HFF-Myc (cell line): ENCODE measurements at regions not wholly inside any gene's neighbourhood (a gene's known extent, or its start where the extent isn't known, plus 50 kb on each side); places are given as distances from the start of the nearest gene placed in this dataset.

Experiments
- DNase-seq: peaks from one replicate; pipeline ENCODE4 v3.0.0-alpha.2; 2011; ENCODE audit warnings: low read depth; ENCODE audit errors: extremely low read depth
- H3K4me3 ChIP-seq: replicated peaks from 2 replicates; pipeline ENCODE4 v1.5.1; 2011; ENCODE audit warnings: low read depth, mild to moderate bottlenecking, control low read depth, low read length
- TF ChIP-seq, protein P1 (sequence below): IDR thresholded peaks from 2 replicates; pipeline ENCODE4 v1.5.1; 2012; ENCODE audit warnings: mild to moderate bottlenecking, low read depth, low read length, control low read depth; ENCODE audit errors: missing control alignments

GRCh38 chr6:12653486-12653885, 63.1 kb upstream of the PHACTR1 start:
- no peak for DNase-seq
- H3K4me3 ChIP-seq = no peak overlapping the region
- TF ChIP-seq, protein P1, sequence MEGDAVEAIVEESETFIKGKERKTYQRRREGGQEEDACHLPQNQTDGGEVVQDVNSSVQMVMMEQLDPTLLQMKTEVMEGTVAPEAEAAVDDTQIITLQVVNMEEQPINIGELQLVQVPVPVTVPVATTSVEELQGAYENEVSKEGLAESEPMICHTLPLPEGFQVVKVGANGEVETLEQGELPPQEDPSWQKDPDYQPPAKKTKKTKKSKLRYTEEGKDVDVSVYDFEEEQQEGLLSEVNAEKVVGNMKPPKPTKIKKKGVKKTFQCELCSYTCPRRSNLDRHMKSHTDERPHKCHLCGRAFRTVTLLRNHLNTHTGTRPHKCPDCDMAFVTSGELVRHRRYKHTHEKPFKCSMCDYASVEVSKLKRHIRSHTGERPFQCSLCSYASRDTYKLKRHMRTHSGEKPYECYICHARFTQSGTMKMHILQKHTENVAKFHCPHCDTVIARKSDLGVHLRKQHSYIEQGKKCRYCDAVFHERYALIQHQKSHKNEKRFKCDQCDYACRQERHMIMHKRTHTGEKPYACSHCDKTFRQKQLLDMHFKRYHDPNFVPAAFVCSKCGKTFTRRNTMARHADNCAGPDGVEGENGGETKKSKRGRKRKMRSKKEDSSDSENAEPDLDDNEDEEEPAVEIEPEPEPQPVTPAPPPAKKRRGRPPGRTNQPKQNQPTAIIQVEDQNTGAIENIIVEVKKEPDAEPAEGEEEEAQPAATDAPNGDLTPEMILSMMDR = no peak

GRCh38 chr6:12654107-12654506, 62.5 kb upstream of the PHACTR1 start:
- H3K4me3 ChIP-seq = no peak overlapping the region
- DNase-seq = no peak
- TF ChIP-seq, protein P1 = no peak

GRCh38 chr6:12654514-12654913, 62.1 kb upstream of the PHACTR1 start:
- no peak for DNase-seq
- TF ChIP-seq, protein P1 = no peak
- no peak overlapping the region for H3K4me3 ChIP-seq

DNA sequence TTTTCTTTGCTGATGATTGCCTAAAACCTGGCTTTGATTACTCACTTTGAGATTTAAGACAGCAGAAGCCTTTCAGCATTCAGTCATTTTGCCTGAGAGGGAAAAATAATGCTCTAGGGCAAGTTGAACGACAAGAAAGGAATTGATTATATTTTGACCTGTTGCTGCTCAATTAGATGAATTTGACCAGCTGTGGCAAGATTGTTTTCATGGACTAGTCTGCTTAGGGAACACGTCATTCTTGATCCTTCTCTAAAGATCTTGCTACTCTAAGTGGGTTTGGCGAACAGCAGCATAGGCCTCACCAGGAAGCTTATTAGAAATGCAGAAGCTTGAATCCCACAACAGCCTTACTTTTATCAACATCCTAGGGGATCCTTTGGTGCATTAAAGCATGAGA, 59.7 kb upstream of the PHACTR1 start:
- TF ChIP-seq, protein P1 = no peak
- no peak overlapping the region for H3K4me3 ChIP-seq
- DNase-seq = peak; percentile 21

DNA sequence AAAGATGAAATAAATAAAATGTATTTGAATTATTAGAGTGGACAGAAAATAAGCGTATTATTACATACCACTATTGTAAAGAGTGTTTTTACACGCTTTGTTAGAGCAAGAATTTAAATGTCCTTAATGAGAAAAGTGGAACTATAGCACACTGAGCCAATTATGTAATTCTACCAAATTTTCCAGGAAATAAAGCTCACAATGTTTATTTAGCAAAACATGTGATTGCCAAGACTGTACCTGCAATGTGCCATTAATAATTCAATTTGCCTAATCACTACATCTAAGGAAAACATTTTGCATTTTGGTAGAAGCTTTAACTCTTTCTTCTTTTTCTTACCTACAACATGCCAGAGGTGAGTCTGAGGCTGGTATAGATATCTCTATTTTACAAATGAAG, 58.7 kb upstream of the PHACTR1 start:
- TF ChIP-seq, protein P1 = no peak
- no peak overlapping the region for H3K4me3 ChIP-seq
- no peak for DNase-seq

GRCh38 chr6:12661432-12662089, 55.0 kb upstream of the PHACTR1 start:
- TF ChIP-seq, protein P1 = no peak
- DNase-seq = no peak
- H3K4me3 ChIP-seq = no peak overlapping the region
